SU-DHL-6 (cell line): ENCODE measurements at regions not wholly inside any gene's neighbourhood (a gene's known extent, or its start where the extent isn't known, plus 50 kb on each side); places are given as distances from the start of the nearest gene placed in this dataset.

Source experiments
- CTCF ChIP-seq: fragments of 200-600 bp; sonication (generic); IDR thresholded peaks from one replicate; pipeline ENCODE4 v1.5.1; 2017; ENCODE audit warnings: antibody characterized with exemption, mild to moderate bottlenecking, low read length, moderate library complexity; ENCODE audit not compliant: insufficient read depth, poor library complexity, severe bottlenecking
- EZH2phosphoT487 ChIP-seq: fragments of 200-600 bp; sonication (generic), shearing (Covaris generic); conservative IDR thresholded peaks from 2 replicates; pipeline ENCODE4 v1.6.1; 2018; ENCODE audit warnings: mild to moderate bottlenecking, antibody characterized with exemption, low read length, moderate library complexity, mixed read lengths

- TF ChIP-seq CTCF: no peak
- no peak for TF ChIP-seq EZH2phosphoT487
Observed at GRCh38 chr6:21801446-21802174, 208.1 kb downstream of the SOX4 start.
